ENCODE measurements at regions not wholly inside any gene's neighbourhood (a gene's known extent, or its start where the extent isn't known, plus 50 kb on each side); places are given as distances from the start of the nearest gene placed in this dataset.
"Not testable (repeated sequence)": the region's sequence is repeated elsewhere in the genome, so short reads cannot be mapped to it uniquely, and the experiment has no call there.

DNA sequence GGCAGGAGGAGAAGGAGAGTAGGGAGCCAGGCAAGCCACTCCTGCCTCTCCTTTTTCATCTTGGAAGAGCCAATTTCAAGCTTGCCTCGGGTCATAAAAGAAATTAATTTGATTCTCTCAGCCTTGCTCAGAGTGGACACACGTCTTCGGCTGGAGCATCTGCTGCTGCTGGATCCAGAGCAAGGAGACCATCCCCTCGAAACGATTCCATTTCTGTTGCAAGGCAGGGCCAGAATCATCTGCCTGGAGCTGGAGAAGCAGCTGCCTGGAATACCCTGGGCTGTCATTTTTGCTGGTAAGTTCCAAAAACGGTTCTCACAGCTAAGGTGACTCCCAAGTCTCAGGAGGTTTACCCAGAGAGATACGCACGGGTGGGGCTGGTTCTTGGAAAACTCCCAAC is 103.3 kb downstream of the NPIPA5 start:
- POLR2A ChIA-PET; H3K4me1 ChIP-seq (replicated peaks in 1 of 2; ENCODE audit: control insufficient read depth in 2 of 2, insufficient read depth in 2 of 2, low read length in 2 of 2); H3K27ac ChIP-seq (ENCODE audit: extremely low read depth, low read depth, low read length); H3K9ac ChIP-seq (ENCODE audit: insufficient read depth in 1 of 2, low read depth in 2 of 2, low read length in 2 of 2); BruUV-seq (replicated peaks); in situ Hi-C loops (cut with MboI); H3K4me2 ChIP-seq (ENCODE audit: insufficient read depth, low read length); H2AFZ ChIP-seq (ENCODE audit: low read depth, low read length); FAIRE-seq; H3K4me3 ChIP-seq; intact Hi-C loops (cut with micrococcal nuclease); H3K36me3 ChIP-seq (ENCODE audit: control insufficient read depth, insufficient read depth, low read length); CTCF ChIA-PET (ENCODE audit: low intra/inter-chr PET ratio); H3K9me1 ChIP-seq (ENCODE audit: control insufficient read depth, insufficient read depth, low read length); H3K79me2 ChIP-seq (ENCODE audit: control insufficient read depth, insufficient read depth, low read length); H3K9me3 ChIP-seq (replicated peaks; ENCODE audit: control insufficient read depth, insufficient read depth, low read depth, low read length); H4K20me1 ChIP-seq (replicated peaks; ENCODE audit: control insufficient read depth, insufficient read depth, low read length); H3K27me3 ChIP-seq (ENCODE audit: control insufficient read depth in 2 of 2, insufficient read depth in 2 of 2, low read length in 2 of 2); ATAC-seq: not testable (repeated sequence)
- peak in 3 of 4 experiments; percentile 0 to 2 (median 2) for DNase-seq (ENCODE audit: extremely low read depth in 1 of 4, low spot score in 3 of 4)
- 4% methylated on average over 3 of the region's 8 CpGs for WGBS (ENCODE audit: insufficient coverage, low coverage, missing lambda C conversion rate)

DNA sequence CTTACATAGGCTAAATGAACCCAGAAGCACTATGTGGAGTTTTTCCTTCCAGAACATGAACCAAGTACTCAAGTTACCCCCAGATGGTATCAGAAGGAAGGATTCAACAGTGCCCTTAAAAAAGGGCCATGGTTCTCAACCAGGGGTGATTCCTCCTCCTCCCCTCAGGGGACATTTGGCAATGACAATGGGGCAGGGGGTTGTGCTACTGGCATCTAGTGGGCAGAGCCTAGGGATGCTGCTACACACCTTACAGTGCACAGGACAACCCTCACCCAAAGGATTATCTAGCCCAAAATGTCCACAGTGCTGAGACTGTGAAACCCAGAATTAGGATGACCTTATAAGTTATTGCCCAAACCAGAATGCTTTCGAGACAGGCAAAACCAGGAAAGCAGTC is 104.1 kb downstream of the NPIPA5 start:
- H3K9me3 ChIP-seq (replicated peaks; ENCODE audit: control insufficient read depth, insufficient read depth, low read depth, low read length); H3K27me3 ChIP-seq (ENCODE audit: control insufficient read depth in 2 of 2, insufficient read depth in 2 of 2, low read length in 2 of 2); CTCF ChIA-PET (ENCODE audit: low intra/inter-chr PET ratio); POLR2A ChIA-PET; H3K4me3 ChIP-seq; BruUV-seq (replicated peaks); H3K4me2 ChIP-seq (ENCODE audit: insufficient read depth, low read length); H3K36me3 ChIP-seq (ENCODE audit: control insufficient read depth, insufficient read depth, low read length); H3K9ac ChIP-seq (ENCODE audit: insufficient read depth in 1 of 2, low read depth in 2 of 2, low read length in 2 of 2); H3K4me1 ChIP-seq (replicated peaks in 1 of 2; ENCODE audit: control insufficient read depth in 2 of 2, insufficient read depth in 2 of 2, low read length in 2 of 2); ATAC-seq; H4K20me1 ChIP-seq (replicated peaks; ENCODE audit: control insufficient read depth, insufficient read depth, low read length); H2AFZ ChIP-seq (ENCODE audit: low read depth, low read length); intact Hi-C loops (cut with micrococcal nuclease); H3K27ac ChIP-seq (ENCODE audit: extremely low read depth, low read depth, low read length); H3K9me1 ChIP-seq (ENCODE audit: control insufficient read depth, insufficient read depth, low read length); H3K79me2 ChIP-seq (ENCODE audit: control insufficient read depth, insufficient read depth, low read length); FAIRE-seq; DNase-seq (ENCODE audit: extremely low read depth in 1 of 4, low spot score in 3 of 4); in situ Hi-C loops (cut with MboI): not testable (repeated sequence)
- 14% methylated on average over 1 of the region's 1 CpG for WGBS (ENCODE audit: insufficient coverage, low coverage, missing lambda C conversion rate)
